ENCODE measurements at regions not wholly inside any gene's neighbourhood (a gene's known extent, or its start where the extent isn't known, plus 50 kb on each side); places are given as distances from the start of the nearest gene placed in this dataset.
"Not testable (repeated sequence)": the region's sequence is repeated elsewhere in the genome, so short reads cannot be mapped to it uniquely, and the experiment has no call there.

- H2AFZ ChIP-seq (ENCODE audit: low read depth, low read length); H3K9me3 ChIP-seq (ENCODE audit: low read length); H3K27me3 ChIP-seq (ENCODE audit: insufficient read depth, low read length); H3K36me3 ChIP-seq (ENCODE audit: insufficient read depth, low read length); H3K4me3 ChIP-seq (ENCODE audit: low read length); H3K4me1 ChIP-seq (ENCODE audit: insufficient read depth, low read length): not testable (repeated sequence)
Measured at GRCh38 chr15:20191508-20192125, 350.0 kb downstream of the GOLGA6L6 start.

- H3K4me3 ChIP-seq (ENCODE audit: low read length); H3K27me3 ChIP-seq (ENCODE audit: insufficient read depth, low read length); H3K36me3 ChIP-seq (ENCODE audit: insufficient read depth, low read length); H3K9me3 ChIP-seq (ENCODE audit: low read length); H2AFZ ChIP-seq (ENCODE audit: low read depth, low read length); H3K4me1 ChIP-seq (ENCODE audit: insufficient read depth, low read length): not testable (repeated sequence)
Measured at GRCh38 chr15:20188611-20189010, 353.0 kb downstream of the GOLGA6L6 start.

GRCh38 chr15:20187370-20188355 is 353.9 kb downstream of the GOLGA6L6 start:
- H3K4me1 ChIP-seq (ENCODE audit: insufficient read depth, low read length); H3K9me3 ChIP-seq (ENCODE audit: low read length); H3K36me3 ChIP-seq (ENCODE audit: insufficient read depth, low read length); H3K27me3 ChIP-seq (ENCODE audit: insufficient read depth, low read length); H3K4me3 ChIP-seq (ENCODE audit: low read length); H2AFZ ChIP-seq (ENCODE audit: low read depth, low read length): not testable (repeated sequence)

- not testable (repeated sequence) for H3K4me1 ChIP-seq (ENCODE audit: insufficient read depth, low read length); H2AFZ ChIP-seq (ENCODE audit: low read depth, low read length); H3K4me3 ChIP-seq (ENCODE audit: low read length); H3K9me3 ChIP-seq (ENCODE audit: low read length); H3K27me3 ChIP-seq (ENCODE audit: insufficient read depth, low read length); H3K36me3 ChIP-seq (ENCODE audit: insufficient read depth, low read length)
Measured at GRCh38 chr15:20184879-20185278, 356.7 kb downstream of the GOLGA6L6 start.

GRCh38 chr15:20168221-20168620 is 373.4 kb downstream of the GOLGA6L6 start:
- H3K9me3 ChIP-seq (ENCODE audit: low read length); H3K27me3 ChIP-seq (ENCODE audit: insufficient read depth, low read length); H3K36me3 ChIP-seq (ENCODE audit: insufficient read depth, low read length); H3K4me3 ChIP-seq (ENCODE audit: low read length); H2AFZ ChIP-seq (ENCODE audit: low read depth, low read length); H3K4me1 ChIP-seq (ENCODE audit: insufficient read depth, low read length): not testable (repeated sequence)

GRCh38 chr15:20153528-20153927 is 388.1 kb downstream of the GOLGA6L6 start:
- H2AFZ ChIP-seq (ENCODE audit: low read depth, low read length); H3K9me3 ChIP-seq (ENCODE audit: low read length); H3K4me1 ChIP-seq (ENCODE audit: insufficient read depth, low read length); H3K4me3 ChIP-seq (ENCODE audit: low read length); H3K36me3 ChIP-seq (ENCODE audit: insufficient read depth, low read length); H3K27me3 ChIP-seq (ENCODE audit: insufficient read depth, low read length): not testable (repeated sequence)

GRCh38 chr15:20148679-20149078 is 392.9 kb downstream of the GOLGA6L6 start:
- not testable (repeated sequence) for H3K9me3 ChIP-seq (ENCODE audit: low read length); H3K36me3 ChIP-seq (ENCODE audit: insufficient read depth, low read length); H2AFZ ChIP-seq (ENCODE audit: low read depth, low read length)

GRCh38 chr15:20148008-20148407 is 393.6 kb downstream of the GOLGA6L6 start:
- not testable (repeated sequence) for H3K9me3 ChIP-seq (ENCODE audit: low read length); H3K27me3 ChIP-seq (ENCODE audit: insufficient read depth, low read length); H3K36me3 ChIP-seq (ENCODE audit: insufficient read depth, low read length); H2AFZ ChIP-seq (ENCODE audit: low read depth, low read length); H3K4me3 ChIP-seq (ENCODE audit: low read length); H3K4me1 ChIP-seq (ENCODE audit: insufficient read depth, low read length)

More at GRCh38 chr15:20148679-20149078, 392.9 kb downstream of the GOLGA6L6 start:
- not testable (repeated sequence) for H3K4me3 ChIP-seq (ENCODE audit: low read length); H3K27me3 ChIP-seq (ENCODE audit: insufficient read depth, low read length); H3K4me1 ChIP-seq (ENCODE audit: insufficient read depth, low read length)

- not testable (repeated sequence) for H3K4me3 ChIP-seq (ENCODE audit: low read length); H3K4me1 ChIP-seq (ENCODE audit: insufficient read depth, low read length); H3K36me3 ChIP-seq (ENCODE audit: insufficient read depth, low read length); H3K27me3 ChIP-seq (ENCODE audit: insufficient read depth, low read length); H2AFZ ChIP-seq (ENCODE audit: low read depth, low read length); H3K9me3 ChIP-seq (ENCODE audit: low read length)
Measured at GRCh38 chr15:20144333-20145036, 397.1 kb downstream of the GOLGA6L6 start.

- H3K4me3 ChIP-seq (ENCODE audit: low read length); H3K36me3 ChIP-seq (ENCODE audit: insufficient read depth, low read length); H3K9me3 ChIP-seq (ENCODE audit: low read length); H2AFZ ChIP-seq (ENCODE audit: low read depth, low read length); H3K27me3 ChIP-seq (ENCODE audit: insufficient read depth, low read length); H3K4me1 ChIP-seq (ENCODE audit: insufficient read depth, low read length): not testable (repeated sequence)
Measured at GRCh38 chr15:20142906-20143305, 398.7 kb downstream of the GOLGA6L6 start.

GRCh38 chr15:20142410-20142809 is 399.2 kb downstream of the GOLGA6L6 start:
- H2AFZ ChIP-seq (ENCODE audit: low read depth, low read length); H3K27me3 ChIP-seq (ENCODE audit: insufficient read depth, low read length); H3K9me3 ChIP-seq (ENCODE audit: low read length); H3K36me3 ChIP-seq (ENCODE audit: insufficient read depth, low read length); H3K4me3 ChIP-seq (ENCODE audit: low read length); H3K4me1 ChIP-seq (ENCODE audit: insufficient read depth, low read length): not testable (repeated sequence)

- not testable (repeated sequence) for H3K4me3 ChIP-seq (ENCODE audit: low read length); H3K4me1 ChIP-seq (ENCODE audit: insufficient read depth, low read length); H3K36me3 ChIP-seq (ENCODE audit: insufficient read depth, low read length); H3K9me3 ChIP-seq (ENCODE audit: low read length); H3K27me3 ChIP-seq (ENCODE audit: insufficient read depth, low read length); H2AFZ ChIP-seq (ENCODE audit: low read depth, low read length)
Measured at GRCh38 chr15:20124668-20125067, 416.9 kb downstream of the GOLGA6L6 start.

GRCh38 chr15:20106026-20106425 is 435.6 kb downstream of the GOLGA6L6 start:
- Histone ChIP-seq H3K4me3 (ENCODE audit: low read length) (no peak overlapping the region), H3K36me3 (ENCODE audit: insufficient read depth, low read length) (no peaks in the 10 kb centered on the region), H2AFZ (ENCODE audit: low read depth, low read length) (no peak overlapping the region), H3K9me3 (ENCODE audit: low read length) (no peaks in the 10 kb centered on the region), H3K4me1 (ENCODE audit: insufficient read depth, low read length) (no peaks in the 10 kb centered on the region), H3K27me3 (ENCODE audit: insufficient read depth, low read length) (no peaks in the 10 kb centered on the region)
